Transverse colon (tissue), 4 donors: ENCODE measurements at regions not wholly inside any gene's neighbourhood (a gene's known extent, or its start where the extent isn't known, plus 50 kb on each side); places are given as distances from the start of the nearest gene placed in this dataset.

Source experiments
- DNase-seq: peaks from one replicate; pipeline ENCODE4 v3.0.0-alpha.2; 2019
- H3K27ac ChIP-seq, 4 donors: fragments of 200-600 bp; sonication (generic); 2 replicates each; pipeline ENCODE4 v1.5.1; 2016 to 2018; ENCODE audit warnings: inconsistent platforms in 4 of 4
- H3K27me3 ChIP-seq: fragments of 200-600 bp; sonication (generic); 2 replicates; pipeline ENCODE4 v1.5.1; 2017; ENCODE audit warnings: inconsistent platforms
- H3K36me3 ChIP-seq, 4 donors: fragments of 200-600 bp; sonication (generic); 2 replicates each; pipeline ENCODE4 v1.5.1; 2017 to 2019; ENCODE audit warnings: inconsistent platforms in 4 of 4
- H3K4me1 ChIP-seq, 4 donors: fragments of 200-600 bp; sonication (generic); 2 replicates each; pipeline ENCODE4 v1.5.1; 2017 to 2020; ENCODE audit warnings: inconsistent platforms in 4 of 4
- H3K4me3 ChIP-seq, 4 donors: fragments of 200-600 bp; sonication (generic); 1 replicate in 1 of 4; 2 replicates in 3 of 4; pipeline versions ENCODE4 v1.5.1 to v1.6.1; 2017 to 2019; ENCODE audit warnings: inconsistent platforms in 4 of 4
- H3K9me3 ChIP-seq, 2 donors: fragments of 200-600 bp; sonication (generic); 2 replicates each; pipeline ENCODE4 v1.5.1; 2017 to 2019; ENCODE audit warnings: inconsistent platforms in 2 of 2
- EP300 ChIP-seq: sonication (generic); formaldehyde crosslinking; IDR thresholded peaks from one replicate; pipeline ENCODE4 v1.6.1; 2017; ENCODE audit warnings: antibody characterized with exemption, low read depth
- POLR2A ChIP-seq: fragments of 450-650 bp; IDR thresholded peaks from one replicate; pipeline ENCODE4 v1.6.1; 2016; ENCODE audit warnings: antibody characterized with exemption, mild to moderate bottlenecking, moderate library complexity
- POLR2AphosphoS5 ChIP-seq, 3 donors: sonication (generic); formaldehyde crosslinking; IDR thresholded peaks; one replicate each; pipeline ENCODE4 v1.6.1; 2016; ENCODE audit warnings: antibody characterized with exemption in 3 of 3
- whole genome bisulfite sequencing, 2 donors: methylation state at CpG; one replicate each; pipeline ENCODE4 v1.1.5; 2018; ENCODE audit warnings: low coverage in 1 of 2; 5-methylcytosine and 5-hydroxymethylcytosine counted together
- in situ Hi-C, 4 donors: fragments of 200-750 bp; cut with MboI; loops; one replicate each; pipeline versions ENCODE4 v1.15.0 to v1.15.1; 2017; ENCODE audit warnings: low sequenced_read_pairs in 3 of 4, low pct_ligation_motif_present in 1 of 4, low pct_unique_long_range_greater_than_20kb in 1 of 4
- intact Hi-C: fragments of 100-400 bp; cut with DNase I; formaldehyde crosslinking; loops from one replicate; pipeline ENCODE4 v1.15.1; 2023; ENCODE audit warnings: low total_unique reads
- TF ChIP-seq, protein P1 (sequence below), 5 experiments: fragments of 200-600 bp in 3 of 5; fragments of 450-650 bp in 2 of 5; sonication (generic) in 3 of 5; IDR thresholded peaks; 1 replicate in 2 of 5; 2 replicates in 3 of 5; pipeline ENCODE4 v1.5.1; 2016 to 2017; ENCODE audit warnings: antibody characterized with exemption in 5 of 5, inconsistent platforms in 3 of 5, mild to moderate bottlenecking in 2 of 5, moderate library complexity in 1 of 5

DNA sequence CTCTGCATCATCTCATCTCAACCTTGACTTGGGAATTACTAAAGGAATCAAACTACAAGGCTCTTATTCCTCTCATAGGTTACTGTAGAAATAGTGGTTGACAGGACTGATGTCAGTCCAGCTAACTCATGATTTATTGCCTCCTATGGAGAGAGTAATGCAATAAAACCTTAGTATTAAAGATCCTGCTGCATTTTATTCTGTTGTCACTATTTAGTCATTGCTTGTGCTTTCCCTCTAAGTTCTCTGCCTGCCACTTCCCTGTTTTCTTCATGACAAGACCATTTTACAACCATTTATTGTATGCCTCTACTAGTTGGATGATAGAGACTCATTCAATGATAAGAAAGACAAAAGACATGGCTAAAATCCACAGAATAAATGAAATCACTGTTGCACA, 134.1 kb upstream of the GRM7 start:
- Histone ChIP-seq H3K4me3 (no peak overlapping the region), H3K27me3 (no peaks in the 10 kb centered on the region), H3K27ac (no peak overlapping the region), H3K4me1 (no peaks in the 10 kb centered on the region), H3K36me3 (no peaks in the 10 kb centered on the region), H3K9me3 (no peaks in the 10 kb centered on the region)
- in situ Hi-C loops (no loop called here), intact Hi-C loops (no loop called here)
- TF ChIP-seq POLR2A: no peak
- DNase-seq: no peak

- no peaks in the 10 kb centered on the region for H3K9me3 ChIP-seq
- no peaks in the 10 kb centered on the region for H3K36me3 ChIP-seq
- TF ChIP-seq, protein P1, sequence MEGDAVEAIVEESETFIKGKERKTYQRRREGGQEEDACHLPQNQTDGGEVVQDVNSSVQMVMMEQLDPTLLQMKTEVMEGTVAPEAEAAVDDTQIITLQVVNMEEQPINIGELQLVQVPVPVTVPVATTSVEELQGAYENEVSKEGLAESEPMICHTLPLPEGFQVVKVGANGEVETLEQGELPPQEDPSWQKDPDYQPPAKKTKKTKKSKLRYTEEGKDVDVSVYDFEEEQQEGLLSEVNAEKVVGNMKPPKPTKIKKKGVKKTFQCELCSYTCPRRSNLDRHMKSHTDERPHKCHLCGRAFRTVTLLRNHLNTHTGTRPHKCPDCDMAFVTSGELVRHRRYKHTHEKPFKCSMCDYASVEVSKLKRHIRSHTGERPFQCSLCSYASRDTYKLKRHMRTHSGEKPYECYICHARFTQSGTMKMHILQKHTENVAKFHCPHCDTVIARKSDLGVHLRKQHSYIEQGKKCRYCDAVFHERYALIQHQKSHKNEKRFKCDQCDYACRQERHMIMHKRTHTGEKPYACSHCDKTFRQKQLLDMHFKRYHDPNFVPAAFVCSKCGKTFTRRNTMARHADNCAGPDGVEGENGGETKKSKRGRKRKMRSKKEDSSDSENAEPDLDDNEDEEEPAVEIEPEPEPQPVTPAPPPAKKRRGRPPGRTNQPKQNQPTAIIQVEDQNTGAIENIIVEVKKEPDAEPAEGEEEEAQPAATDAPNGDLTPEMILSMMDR (IDR thresholded peaks at IDR 0.05): no peak
- TF ChIP-seq EP300 (no peak), POLR2A (no peak), POLR2AphosphoS5 (IDR thresholded peaks at IDR 0.05) (no peak)
- intact Hi-C loops: no loop called here
- no peak overlapping the region for H3K27ac ChIP-seq
- no peak for DNase-seq
- no peaks in the 10 kb centered on the region for H3K27me3 ChIP-seq
- WGBS, 2 donors: 83 to 86% methylated on average over 1 to 2 of the region's 2 CpGs
- no peaks in the 10 kb centered on the region for H3K4me1 ChIP-seq
- in situ Hi-C loops: no loop called here
- no peak overlapping the region for H3K4me3 ChIP-seq
These were observed 128.1 kb upstream of the GRM7 start for GRCh38 chr3:6732807-6733206.

DNA sequence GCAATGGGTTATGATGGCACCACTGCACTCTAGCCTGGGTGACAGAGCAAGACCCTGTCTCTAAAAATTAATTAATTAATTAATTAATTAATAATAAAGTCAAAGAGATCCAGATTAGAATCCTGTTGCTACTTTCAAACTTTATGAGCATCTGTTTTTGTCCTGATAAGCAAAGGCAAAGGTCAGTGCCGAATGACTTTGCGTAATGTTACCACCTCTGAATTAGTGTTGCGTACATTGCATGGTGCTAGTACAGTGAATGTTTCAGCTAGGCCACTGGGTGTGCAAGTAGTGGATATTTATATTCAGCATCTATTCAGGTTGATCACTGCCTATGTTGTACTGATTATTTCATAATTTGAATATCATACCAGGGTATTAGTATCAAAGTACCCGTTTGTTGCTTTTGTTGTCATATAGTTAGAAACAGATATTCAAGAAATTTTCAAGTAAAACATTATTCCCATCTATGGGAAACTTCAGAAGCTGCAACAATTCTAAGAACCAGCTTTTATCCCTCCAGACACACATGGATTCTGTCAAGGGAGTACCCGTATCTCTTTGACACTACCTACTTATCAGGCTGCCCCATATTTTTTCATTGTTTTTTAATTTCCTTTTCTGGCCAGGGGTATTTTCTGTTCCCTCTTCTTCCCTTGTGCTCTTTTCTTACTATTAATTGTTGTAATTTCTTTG, 127.1 kb upstream of the GRM7 start:
- WGBS, 2 donors: 68 to 82% methylated on average over 4 to 5 of the region's 5 CpGs
- no peak for DNase-seq
- no peak for TF ChIP-seq POLR2A
- no peak for TF ChIP-seq POLR2AphosphoS5 (IDR thresholded peaks at IDR 0.05)
- no peak for TF ChIP-seq EP300
- TF ChIP-seq, protein P1 (IDR thresholded peaks at IDR 0.05): no peak
- Histone ChIP-seq H3K4me3 (no peak overlapping the region), H3K9me3 (no peaks in the 10 kb centered on the region), H3K27me3 (no peaks in the 10 kb centered on the region), H3K4me1 (peaks cover 0 to 6% (median 0%) of the 10 kb centered on the region in 4 donors), H3K36me3 (no peaks in the 10 kb centered on the region), H3K27ac (no peak overlapping the region)
- intact Hi-C loops (no loop called here), in situ Hi-C loops (no loop called here)

DNA sequence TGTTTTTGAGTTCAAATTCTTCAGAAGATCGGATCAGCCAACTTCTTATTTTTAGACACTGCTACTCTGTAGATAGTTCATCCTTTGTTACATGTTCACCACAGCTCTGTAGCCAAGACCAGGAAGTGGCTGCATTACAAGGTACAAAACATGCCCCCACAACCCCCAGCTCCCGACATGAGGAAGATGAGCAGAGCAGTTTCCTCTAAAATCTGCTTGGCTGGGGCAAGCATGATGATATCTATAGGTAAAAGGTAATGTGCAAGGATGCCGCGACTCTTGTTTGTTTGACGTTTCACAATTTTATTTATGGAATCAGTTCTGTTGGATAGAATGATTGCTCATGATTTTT, 126.5 kb upstream of the GRM7 start:
- H3K27me3 ChIP-seq: no peaks in the 10 kb centered on the region

More for the DNA sequence above, 126.5 kb upstream of the GRM7 start:
- Histone ChIP-seq H3K4me3 (no peak overlapping the region), H3K36me3 (no peaks in the 10 kb centered on the region), H3K4me1 (peaks cover 0 to 11% (median 2%) of the 10 kb centered on the region in 4 donors), H3K9me3 (no peaks in the 10 kb centered on the region), H3K27ac (no peak overlapping the region)
- intact Hi-C loops (no loop called here), in situ Hi-C loops (no loop called here)
- TF ChIP-seq, protein P1 (IDR thresholded peaks at IDR 0.05): no peak
- no peak for TF ChIP-seq EP300
- no peak for TF ChIP-seq POLR2AphosphoS5 (IDR thresholded peaks at IDR 0.05)
- no peak for TF ChIP-seq POLR2A
- 91 to 94% methylated on average over 4 to 5 of the region's 5 CpGs for WGBS, 2 donors
- DNase-seq: no peak
